Neural crest cell (in vitro differentiated cells): ENCODE measurements at regions not wholly inside any gene's neighbourhood (a gene's known extent, or its start where the extent isn't known, plus 50 kb on each side); places are given as distances from the start of the nearest gene placed in this dataset.

ENCODE experiments used
- DNase-seq: peaks from one replicate; pipeline ENCODE4 v3.0.0; 2021; ENCODE audit warnings: low read depth, mixed read lengths, low spot score
- H3K27ac Mint-ChIP-seq: one replicate; pipeline ENCODE4 v1.8.0; 2021; ENCODE audit warnings: mild to moderate bottlenecking, mixed read lengths; ENCODE audit not compliant: unreplicated experiment
- H3K27me3 Mint-ChIP-seq: 2 replicates; pipeline ENCODE4 v1.8.0; 2021; ENCODE audit warnings: low read depth, mild to moderate bottlenecking, mixed read lengths
- H3K36me3 Mint-ChIP-seq: 2 replicates; pipeline ENCODE4 v1.8.0; 2021; ENCODE audit warnings: low read depth, mild to moderate bottlenecking, mixed read lengths
- H3K4me1 Mint-ChIP-seq: 2 replicates; pipeline ENCODE4 v1.8.0; 2021; ENCODE audit warnings: mixed read lengths
- H3K4me3 Mint-ChIP-seq: one replicate; pipeline ENCODE4 v1.8.0; 2021; ENCODE audit warnings: mild to moderate bottlenecking, mixed read lengths
- H3K9me3 Mint-ChIP-seq: 2 replicates; pipeline ENCODE4 v1.8.0; 2021; ENCODE audit warnings: mixed read lengths
- TF ChIP-seq, protein P1 (sequence below): fragments of 200-600 bp; sonication (generic); conservative IDR thresholded peaks from 2 replicates; pipeline ENCODE4 v1.5.0; 2021; ENCODE audit warnings: antibody characterized with exemption, mild to moderate bottlenecking

DNA sequence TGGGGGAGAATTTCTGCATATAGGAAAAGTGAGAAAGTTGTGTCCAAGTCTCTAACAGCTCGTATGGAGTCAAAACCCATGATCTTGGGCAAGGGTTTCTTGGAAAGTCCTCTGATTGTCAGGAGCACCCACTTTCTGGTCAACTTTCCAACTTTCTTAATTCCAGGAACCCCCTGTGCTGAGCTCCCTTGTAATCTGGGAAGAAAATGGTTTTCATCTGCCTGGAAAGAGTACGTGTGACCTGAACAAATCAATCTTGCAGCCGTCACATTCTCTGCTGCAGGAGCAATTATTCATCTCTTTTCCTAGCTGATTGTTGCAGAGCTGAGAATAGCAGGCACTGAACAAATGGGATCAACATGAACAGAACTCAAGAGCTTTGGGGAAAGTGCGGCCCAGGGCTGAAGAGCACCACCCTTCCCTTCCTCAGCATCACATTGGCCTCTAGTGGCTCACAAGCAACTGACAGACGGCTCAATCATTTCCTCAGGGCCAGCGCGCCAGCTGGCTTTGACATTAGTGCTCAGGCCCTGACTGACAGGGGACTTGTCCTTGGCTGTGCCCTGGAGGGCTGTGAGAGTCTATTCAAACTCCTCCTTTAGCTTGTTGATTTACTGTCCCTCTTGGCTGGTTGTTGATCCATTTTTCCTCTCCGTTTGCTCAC lies 295.2 kb downstream of the HLX start:
- peaks cover 12% of the 10 kb centered on the region for H3K4me1 Mint-ChIP-seq
- H3K27ac Mint-ChIP-seq = no peak overlapping the region
- peaks cover 3% of the 10 kb centered on the region for H3K9me3 Mint-ChIP-seq
- peak; percentile 8 for DNase-seq
- no peaks in the 10 kb centered on the region for H3K36me3 Mint-ChIP-seq
- no peak overlapping the region for H3K4me3 Mint-ChIP-seq
- TF ChIP-seq, protein P1, sequence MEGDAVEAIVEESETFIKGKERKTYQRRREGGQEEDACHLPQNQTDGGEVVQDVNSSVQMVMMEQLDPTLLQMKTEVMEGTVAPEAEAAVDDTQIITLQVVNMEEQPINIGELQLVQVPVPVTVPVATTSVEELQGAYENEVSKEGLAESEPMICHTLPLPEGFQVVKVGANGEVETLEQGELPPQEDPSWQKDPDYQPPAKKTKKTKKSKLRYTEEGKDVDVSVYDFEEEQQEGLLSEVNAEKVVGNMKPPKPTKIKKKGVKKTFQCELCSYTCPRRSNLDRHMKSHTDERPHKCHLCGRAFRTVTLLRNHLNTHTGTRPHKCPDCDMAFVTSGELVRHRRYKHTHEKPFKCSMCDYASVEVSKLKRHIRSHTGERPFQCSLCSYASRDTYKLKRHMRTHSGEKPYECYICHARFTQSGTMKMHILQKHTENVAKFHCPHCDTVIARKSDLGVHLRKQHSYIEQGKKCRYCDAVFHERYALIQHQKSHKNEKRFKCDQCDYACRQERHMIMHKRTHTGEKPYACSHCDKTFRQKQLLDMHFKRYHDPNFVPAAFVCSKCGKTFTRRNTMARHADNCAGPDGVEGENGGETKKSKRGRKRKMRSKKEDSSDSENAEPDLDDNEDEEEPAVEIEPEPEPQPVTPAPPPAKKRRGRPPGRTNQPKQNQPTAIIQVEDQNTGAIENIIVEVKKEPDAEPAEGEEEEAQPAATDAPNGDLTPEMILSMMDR = peak; percentile 14
- peaks cover 7% of the 10 kb centered on the region for H3K27me3 Mint-ChIP-seq

DNA sequence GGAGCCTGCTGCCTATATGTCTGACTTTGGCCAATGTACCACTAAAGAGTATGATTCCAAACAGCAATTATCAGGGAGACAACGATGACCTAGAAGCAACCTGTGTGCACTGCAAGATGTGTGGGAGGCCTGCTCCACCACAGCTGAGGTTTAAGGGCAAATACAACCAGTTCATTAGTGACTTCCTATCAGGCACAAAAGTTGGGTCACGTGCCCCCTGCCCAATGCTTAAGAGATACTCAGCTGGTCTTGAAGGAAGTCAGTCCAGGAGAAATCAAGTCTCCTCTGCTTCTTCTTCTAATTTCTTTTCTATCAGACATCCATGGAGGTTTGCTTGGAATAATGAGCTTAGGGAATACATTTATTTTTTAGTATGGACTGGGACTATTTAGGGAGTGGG lies 296.0 kb downstream of the HLX start:
- H3K27ac Mint-ChIP-seq = no peak overlapping the region
- H3K9me3 Mint-ChIP-seq = peaks cover 3% of the 10 kb centered on the region
- DNase-seq = no peak
- no peaks in the 10 kb centered on the region for H3K36me3 Mint-ChIP-seq
- H3K4me3 Mint-ChIP-seq = no peak overlapping the region
- H3K4me1 Mint-ChIP-seq = peaks cover 7% of the 10 kb centered on the region
- TF ChIP-seq, protein P1 = no peak
- H3K27me3 Mint-ChIP-seq = peaks cover 9% of the 10 kb centered on the region

DNA sequence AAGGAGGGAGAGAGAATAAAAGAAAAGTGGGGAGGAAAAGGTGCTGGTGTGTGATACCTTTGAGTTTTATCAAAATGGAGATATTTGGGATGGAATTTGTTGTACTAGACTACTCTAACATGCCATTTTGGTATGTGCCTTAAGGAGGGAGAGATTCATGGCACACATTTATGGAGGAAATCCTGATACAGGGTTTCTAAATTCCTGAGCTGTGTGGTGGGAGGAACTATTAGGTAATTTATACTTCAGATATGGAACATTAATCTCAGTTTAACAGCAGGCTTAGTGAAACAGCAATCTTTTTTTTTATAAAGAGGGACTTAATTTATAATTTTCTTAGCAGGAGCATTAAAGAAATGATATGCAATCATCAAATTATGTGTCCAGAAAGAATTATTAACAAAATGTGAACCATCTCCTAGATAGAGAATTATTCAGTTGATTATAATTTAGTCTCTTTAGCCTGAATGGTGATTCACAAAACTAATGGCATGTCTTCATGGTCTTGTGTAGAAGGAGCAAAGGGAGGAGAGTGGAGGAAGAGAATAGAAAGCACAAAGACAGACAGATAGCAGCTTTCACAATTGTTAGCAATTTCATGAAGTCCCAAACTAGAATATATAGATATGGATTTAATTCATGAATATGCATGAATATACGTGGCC lies 301.6 kb downstream of the HLX start:
- Mint-ChIP-seq H3K4me1 (no peaks in the 10 kb centered on the region), H3K9me3 (no peaks in the 10 kb centered on the region), H3K27ac (no peak overlapping the region), H3K4me3 (no peak overlapping the region), H3K27me3 (peaks cover 28% of the 10 kb centered on the region), H3K36me3 (no peaks in the 10 kb centered on the region)
- DNase-seq = no peak
- TF ChIP-seq, protein P1 = no peak

DNA sequence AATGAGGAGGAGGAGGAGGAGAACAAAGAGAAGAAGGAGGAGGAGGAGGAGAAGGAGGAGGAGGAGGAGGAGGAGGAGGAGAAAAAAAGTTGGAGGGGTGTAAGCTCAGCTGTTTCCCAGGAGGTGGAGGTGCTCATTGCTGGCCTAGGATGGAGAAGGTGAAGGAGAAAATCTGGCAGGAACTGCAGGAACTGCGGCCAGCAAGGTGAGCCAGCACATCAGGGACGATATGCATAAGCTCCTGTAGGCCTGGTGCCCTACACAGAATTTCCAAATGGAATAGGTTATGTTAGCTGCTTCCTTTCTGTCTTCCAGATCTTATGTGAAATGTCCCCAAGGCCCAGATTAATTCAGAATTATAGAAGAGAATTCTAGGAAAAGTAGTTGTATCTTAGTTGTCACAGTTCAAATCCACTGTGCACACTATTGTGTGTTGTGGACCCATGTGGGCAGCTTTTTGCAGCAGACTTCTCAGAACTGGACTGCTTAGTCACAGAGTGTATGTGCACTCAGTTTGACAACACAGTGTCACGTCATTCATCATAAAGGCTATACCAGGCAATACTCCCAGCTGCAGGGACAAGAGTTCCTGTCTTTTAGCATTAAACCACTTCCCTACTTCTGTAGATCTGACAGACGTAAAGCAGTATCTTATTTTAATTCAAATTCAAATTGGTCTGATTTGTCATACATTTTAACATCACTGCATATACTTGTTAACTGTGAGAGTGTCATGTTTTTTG lies 303.7 kb downstream of the HLX start:
- Mint-ChIP-seq H3K27ac (no peak overlapping the region), H3K4me1 (no peaks in the 10 kb centered on the region), H3K27me3 (peaks cover 26% of the 10 kb centered on the region), H3K4me3 (no peak overlapping the region), H3K36me3 (no peaks in the 10 kb centered on the region), H3K9me3 (peaks cover 3% of the 10 kb centered on the region)
- TF ChIP-seq, protein P1 = no peak
- DNase-seq = no peak

DNA sequence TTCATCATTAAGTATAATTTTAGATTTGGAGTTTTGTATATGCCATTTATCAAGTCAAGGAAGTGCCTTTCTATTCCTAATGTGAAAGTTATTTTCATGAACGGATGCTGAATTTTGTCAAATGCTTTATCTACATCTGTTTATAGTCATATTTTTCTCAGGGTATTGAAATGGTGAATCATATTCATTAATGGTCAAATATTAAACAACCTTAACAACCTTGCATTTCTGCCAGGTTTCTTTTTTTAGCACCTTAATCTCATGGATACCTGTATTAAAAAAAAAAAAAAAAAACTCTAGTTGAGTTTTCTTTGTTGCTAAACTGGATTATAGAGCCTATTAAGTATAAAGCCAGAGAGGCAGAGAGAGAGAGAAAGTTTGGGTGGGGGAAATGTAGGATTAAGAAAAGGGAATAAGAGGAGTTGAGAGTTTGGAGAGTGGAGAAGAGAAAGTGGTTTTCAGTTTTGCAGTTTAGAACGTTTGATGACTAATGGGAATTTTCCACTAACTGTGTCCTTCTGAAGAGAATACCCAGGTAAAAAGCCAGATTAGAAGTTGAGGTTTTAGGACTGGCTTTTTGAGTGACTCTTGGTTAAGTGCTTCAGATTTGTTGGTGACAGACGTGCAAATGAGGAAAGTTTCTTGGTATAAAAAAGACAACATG lies 305.0 kb downstream of the HLX start:
- no peak overlapping the region for H3K27ac Mint-ChIP-seq

More for the DNA sequence above, 305.0 kb downstream of the HLX start:
- no peaks in the 10 kb centered on the region for H3K36me3 Mint-ChIP-seq
- no peaks in the 10 kb centered on the region for H3K4me1 Mint-ChIP-seq
- no peak overlapping the region for H3K4me3 Mint-ChIP-seq
- TF ChIP-seq, protein P1 = no peak
- H3K9me3 Mint-ChIP-seq = peaks cover 3% of the 10 kb centered on the region
- DNase-seq = no peak
- H3K27me3 Mint-ChIP-seq = peaks cover 24% of the 10 kb centered on the region
